Neuronal stem cell (in vitro differentiated cells): ENCODE measurements at regions not wholly inside any gene's neighbourhood (a gene's known extent, or its start where the extent isn't known, plus 50 kb on each side); places are given as distances from the start of the nearest gene placed in this dataset.

Source experiments
- DNase-seq: peaks from one replicate; pipeline ENCODE4 v3.0.0-alpha.2; 2013; ENCODE audit warnings: low spot score
- H2AFZ ChIP-seq: one replicate; pipeline ENCODE4 v1.6.1; 2013; ENCODE audit warnings: mild to moderate bottlenecking, low read length, inconsistent platforms
- H2AK5ac ChIP-seq: 2 replicates; pipeline ENCODE4 v1.6.1; 2013; ENCODE audit warnings: low read depth, mild to moderate bottlenecking, inconsistent platforms, low read length, moderate library complexity, mixed read lengths
- H2BK120ac ChIP-seq: 2 replicates; pipeline ENCODE4 v1.6.1; 2013; ENCODE audit warnings: low read depth, mild to moderate bottlenecking, inconsistent platforms, low read length, moderate library complexity, mixed read lengths
- H2BK12ac ChIP-seq: one replicate; pipeline ENCODE4 v1.6.1; 2013; ENCODE audit warnings: low read length, inconsistent platforms
- H2BK15ac ChIP-seq: 2 replicates; pipeline ENCODE4 v1.6.1; 2013; ENCODE audit warnings: mild to moderate bottlenecking, low read length, inconsistent platforms, mixed read lengths
- H2BK5ac ChIP-seq: one replicate; pipeline ENCODE4 v1.6.1; 2013; ENCODE audit warnings: inconsistent platforms, mild to moderate bottlenecking, low read length, moderate library complexity
- H3K14ac ChIP-seq: one replicate; pipeline ENCODE4 v1.6.1; 2013; ENCODE audit warnings: low read length, inconsistent platforms
- H3K18ac ChIP-seq: 2 replicates; pipeline ENCODE4 v1.6.1; 2013; ENCODE audit warnings: low read length, inconsistent platforms
- H3K23ac ChIP-seq: 2 replicates; pipeline ENCODE4 v1.6.1; 2013; ENCODE audit warnings: low read depth, mild to moderate bottlenecking, mixed read lengths, low read length, inconsistent platforms; ENCODE audit not compliant: poor library complexity
- H3K27ac ChIP-seq: replicated peaks from 3 replicates; pipeline ENCODE4 v1.5.1; 2013; ENCODE audit warnings: low read length, inconsistent platforms
- H3K27me3 ChIP-seq, 3 experiments: 2 replicates each; pipeline ENCODE4 v1.6.1; 2013; ENCODE audit warnings: low read length in 3 of 3, mild to moderate bottlenecking in 2 of 3, inconsistent platforms in 1 of 3, low read depth in 1 of 3, mixed read lengths in 1 of 3, moderate library complexity in 1 of 3; ENCODE audit not compliant: control insufficient read depth in 3 of 3, insufficient read depth in 3 of 3
- H3K36me3 ChIP-seq, 2 donors: replicated peaks in 1 of 2; 2 replicates each; pipeline ENCODE4 v1.6.1; 2013; ENCODE audit warnings: low read length in 2 of 2; ENCODE audit not compliant: control insufficient read depth in 2 of 2, insufficient read depth in 2 of 2
- H3K4ac ChIP-seq: 2 replicates; pipeline ENCODE4 v1.6.1; 2013; ENCODE audit warnings: inconsistent platforms, mild to moderate bottlenecking, low read length, moderate library complexity
- H3K4me1 ChIP-seq, 2 donors: 1 replicate in 1 of 2; 2 replicates in 1 of 2; pipeline ENCODE4 v1.6.1; 2013; ENCODE audit warnings: low read length in 2 of 2, low read depth in 1 of 2; ENCODE audit not compliant: control insufficient read depth in 2 of 2, insufficient read depth in 1 of 2
- H3K4me2 ChIP-seq: one replicate; pipeline ENCODE4 v1.6.1; 2013; ENCODE audit warnings: mild to moderate bottlenecking, low read length, inconsistent platforms; ENCODE audit not compliant: insufficient read depth, poor library complexity, severe bottlenecking
- H3K4me3 ChIP-seq, 2 donors: 2 replicates each; pipeline ENCODE4 v1.5.1; 2013; ENCODE audit warnings: low read length in 2 of 2, mild to moderate bottlenecking in 2 of 2, inconsistent platforms in 1 of 2, moderate library complexity in 1 of 2
- H3K79me1 ChIP-seq: one replicate; pipeline ENCODE4 v1.6.1; 2013; ENCODE audit warnings: low read depth, mild to moderate bottlenecking, inconsistent platforms, low read length, moderate library complexity
- H3K9ac ChIP-seq: one replicate; pipeline ENCODE4 v1.6.1; 2013; ENCODE audit warnings: mild to moderate bottlenecking, low read depth, low read length, inconsistent platforms; ENCODE audit not compliant: poor library complexity
- H3K9me3 ChIP-seq, 2 donors: replicated peaks in 1 of 2; 2 replicates each; pipeline versions ENCODE3 to v1.6.1; 2013; ENCODE audit warnings: low read length in 2 of 2, mild to moderate bottlenecking in 2 of 2, inconsistent platforms in 1 of 2, low read depth in 1 of 2, mixed read lengths in 1 of 2, moderate library complexity in 1 of 2; ENCODE audit not compliant: control insufficient read depth in 2 of 2, insufficient read depth in 1 of 2
- H4K8ac ChIP-seq: one replicate; pipeline ENCODE4 v1.6.1; 2013; ENCODE audit warnings: low read depth, mild to moderate bottlenecking, inconsistent platforms, low read length, moderate library complexity
- H4K91ac ChIP-seq: one replicate; pipeline ENCODE4 v1.6.1; 2013; ENCODE audit warnings: low read length, low read depth, mild to moderate bottlenecking, inconsistent platforms; ENCODE audit not compliant: poor library complexity
- WGBS, 2 donors: extraction: QIAGEN DNeasy Blood & Tissue Kit; methylation state at CpG; one replicate each; pipeline ENCODE4 v1.1.7; 2013; ENCODE audit warnings: missing lambda C conversion rate in 2 of 2, mixed read lengths in 1 of 2; ENCODE audit not compliant: insufficient read length in 2 of 2, insufficient replicate concordance in 1 of 2; ENCODE audit errors: extremely low coverage in 2 of 2; 5-methylcytosine and 5-hydroxymethylcytosine counted together

GRCh38 chr12:30450226-30450625 is 245.4 kb downstream of the IPO8 start:
- Histone ChIP-seq H2BK5ac (no peak overlapping the region), H3K27ac (no peak overlapping the region), H3K9ac (no peak overlapping the region), H4K8ac (no peak overlapping the region), H2AFZ (no peak overlapping the region), H3K4me1 (no peaks in the 10 kb centered on the region), H2BK15ac (no peak overlapping the region), H3K4ac (no peak overlapping the region), H3K4me3 (no peak overlapping the region), H2AK5ac (no peak overlapping the region), H3K23ac (no peak overlapping the region), H3K4me2 (no peak overlapping the region), H4K91ac (no peak overlapping the region), H3K9me3 (peaks cover 0 to 2% of the 10 kb centered on the region in 2 donors), H3K36me3 (no peaks in the 10 kb centered on the region), H3K18ac (no peak overlapping the region), H3K27me3 (no peaks in the 10 kb centered on the region), H3K14ac (no peak overlapping the region), H2BK120ac (no peak overlapping the region), H3K79me1 (no peaks in the 10 kb centered on the region), H2BK12ac (no peak overlapping the region)
- no peak for DNase-seq

GRCh38 chr12:30448038-30448437 is 247.6 kb downstream of the IPO8 start:
- H4K8ac ChIP-seq = no peak overlapping the region
- H3K18ac ChIP-seq = no peak overlapping the region
- H3K36me3 ChIP-seq = no peaks in the 10 kb centered on the region
- no peak overlapping the region for H3K4me3 ChIP-seq
- H2BK120ac ChIP-seq = no peak overlapping the region
- peaks cover 0 to 2% of the 10 kb centered on the region in 2 donors for H3K9me3 ChIP-seq
- no peaks in the 10 kb centered on the region for H3K4me1 ChIP-seq
- H3K27me3 ChIP-seq = no peaks in the 10 kb centered on the region
- no peak overlapping the region for H3K14ac ChIP-seq
- no peak overlapping the region for H3K4me2 ChIP-seq
- WGBS, 2 donors = no CpG with 5 or more reads among the region's 2 CpGs
- H3K4ac ChIP-seq = no peak overlapping the region
- H2BK15ac ChIP-seq = no peak overlapping the region
- no peak overlapping the region for H2BK5ac ChIP-seq
- H3K79me1 ChIP-seq = no peaks in the 10 kb centered on the region
- H4K91ac ChIP-seq = no peak overlapping the region
- no peak overlapping the region for H3K9ac ChIP-seq
- H3K23ac ChIP-seq = no peak overlapping the region
- no peak overlapping the region for H2BK12ac ChIP-seq
- no peak overlapping the region for H3K27ac ChIP-seq
- no peak for DNase-seq
- no peak overlapping the region for H2AK5ac ChIP-seq
- no peak overlapping the region for H2AFZ ChIP-seq

GRCh38 chr12:30447061-30447750 is 248.5 kb downstream of the IPO8 start:
- H3K9me3 ChIP-seq = peaks cover 0 to 2% of the 10 kb centered on the region in 2 donors
- WGBS, 2 donors = no CpG with 5 or more reads among the region's 6 CpGs
- H3K4ac ChIP-seq = no peak overlapping the region
- H3K27me3 ChIP-seq = no peaks in the 10 kb centered on the region
- no peak overlapping the region for H4K8ac ChIP-seq
- H3K14ac ChIP-seq = no peak overlapping the region
- no peak overlapping the region for H3K4me2 ChIP-seq
- H3K4me1 ChIP-seq = no peaks in the 10 kb centered on the region
- no peak for DNase-seq
- no peaks in the 10 kb centered on the region for H3K79me1 ChIP-seq
- no peaks in the 10 kb centered on the region for H3K36me3 ChIP-seq
- H2BK5ac ChIP-seq = no peak overlapping the region
- no peak overlapping the region for H3K9ac ChIP-seq
- no peak overlapping the region for H2AFZ ChIP-seq
- H2BK15ac ChIP-seq = no peak overlapping the region
- H2BK120ac ChIP-seq = no peak overlapping the region
- no peak overlapping the region for H3K4me3 ChIP-seq
- no peak overlapping the region for H2AK5ac ChIP-seq
- no peak overlapping the region for H3K27ac ChIP-seq
- no peak overlapping the region for H3K18ac ChIP-seq
- H4K91ac ChIP-seq = no peak overlapping the region
- H3K23ac ChIP-seq = no peak overlapping the region
- H2BK12ac ChIP-seq = no peak overlapping the region

GRCh38 chr12:30442461-30442860 is 253.2 kb downstream of the IPO8 start:
- no peak overlapping the region for H4K8ac ChIP-seq
- no peak overlapping the region for H2AK5ac ChIP-seq
- H3K23ac ChIP-seq = no peak overlapping the region
- no peaks in the 10 kb centered on the region for H3K36me3 ChIP-seq
- no peaks in the 10 kb centered on the region for H3K9me3 ChIP-seq
- no peak overlapping the region for H2BK12ac ChIP-seq
- no peak overlapping the region for H3K18ac ChIP-seq
- H3K27ac ChIP-seq = no peak overlapping the region
- H3K4me1 ChIP-seq = peaks cover 0 to 2% of the 10 kb centered on the region in 2 donors
- no peak overlapping the region for H2BK120ac ChIP-seq
- H3K9ac ChIP-seq = no peak overlapping the region
- H3K4me2 ChIP-seq = no peak overlapping the region
- no peaks in the 10 kb centered on the region for H3K79me1 ChIP-seq
- H2BK15ac ChIP-seq = no peak overlapping the region
- no peak overlapping the region for H3K4me3 ChIP-seq
- DNase-seq = no peak
- no peak overlapping the region for H3K4ac ChIP-seq
- no peak overlapping the region for H4K91ac ChIP-seq
- no peak overlapping the region for H2AFZ ChIP-seq
- H3K27me3 ChIP-seq = no peaks in the 10 kb centered on the region
- H3K14ac ChIP-seq = no peak overlapping the region
- H2BK5ac ChIP-seq = no peak overlapping the region
